ENCODE measurements at regions not wholly inside any gene's neighbourhood (a gene's known extent, or its start where the extent isn't known, plus 50 kb on each side); places are given as distances from the start of the nearest gene placed in this dataset.
"Not testable (repeated sequence)": the region's sequence is repeated elsewhere in the genome, so short reads cannot be mapped to it uniquely, and the experiment has no call there.

- no peak for DNase-seq (ENCODE audit: low spot score)
Observed at GRCh38 chr10:131818510-131819234, 82.1 kb upstream of the PPP2R2D start.

- DNase-seq (ENCODE audit: low spot score) = no peak
Observed at GRCh38 chr10:131819241-131820072, 81.4 kb upstream of the PPP2R2D start.

DNA sequence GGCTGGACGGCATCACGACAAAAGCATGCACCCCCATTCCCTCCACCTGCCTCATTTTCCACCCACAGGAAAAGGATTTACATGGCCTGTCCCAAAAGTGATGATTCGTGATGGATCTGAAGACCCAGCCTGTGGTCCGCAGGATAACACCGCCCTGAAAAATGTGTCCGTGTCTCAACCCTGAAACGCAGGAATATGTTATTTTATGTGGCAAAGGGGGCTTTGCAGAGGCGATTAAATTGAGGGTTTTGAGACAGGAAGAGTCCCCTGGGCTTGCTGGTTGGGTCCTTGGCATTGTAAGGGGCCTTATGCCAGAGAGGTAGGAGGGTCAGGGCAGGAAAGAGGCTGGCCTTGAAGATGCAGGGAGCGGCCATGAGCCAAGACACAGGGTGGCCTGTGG is 80.2 kb upstream of the PPP2R2D start:
- DNase-seq (ENCODE audit: low spot score) = no peak

GRCh38 chr10:131821378-131822012 is 79.3 kb upstream of the PPP2R2D start:
- DNase-seq (ENCODE audit: low spot score) = no peak

DNA sequence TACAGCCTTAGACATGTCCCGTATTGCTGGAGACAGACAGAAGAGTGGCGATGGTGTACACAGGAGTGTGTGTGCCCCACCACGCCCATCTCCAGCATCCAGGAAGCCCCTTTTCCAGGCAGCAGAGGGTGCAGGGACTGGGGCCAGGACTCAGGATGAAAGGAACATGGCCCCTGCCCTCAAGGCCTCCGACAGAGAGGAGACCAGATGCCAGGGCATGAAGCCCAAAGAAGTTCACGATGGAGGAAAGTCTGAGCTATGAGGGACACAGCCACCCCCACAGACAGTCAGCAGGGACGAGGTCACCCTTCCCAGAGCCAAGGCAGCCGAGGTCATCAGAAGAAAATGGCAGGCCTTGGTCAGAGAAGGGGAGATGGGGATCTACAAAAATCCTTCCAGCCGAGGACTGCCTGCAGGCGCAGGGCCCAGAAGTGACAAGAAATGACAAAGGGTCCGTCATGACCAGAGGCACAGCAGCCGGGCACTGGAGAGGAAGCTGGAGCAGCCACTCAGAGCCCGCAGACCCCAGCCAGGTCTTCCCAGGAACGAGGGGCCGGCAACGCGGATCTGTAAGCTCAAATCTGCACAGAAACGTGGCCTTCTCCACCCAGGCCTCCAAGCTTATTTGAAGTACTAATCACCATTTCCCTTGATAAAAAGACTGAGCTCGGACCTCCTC is 78.7 kb upstream of the PPP2R2D start:
- DNase-seq (ENCODE audit: low spot score) = no peak

GRCh38 chr10:131822692-131823245 is 78.0 kb upstream of the PPP2R2D start:
- DNase-seq (ENCODE audit: low spot score) = no peak

GRCh38 chr10:131823601-131824099 is 77.2 kb upstream of the PPP2R2D start:
- not testable (repeated sequence) for DNase-seq (ENCODE audit: low spot score)

- DNase-seq (ENCODE audit: low spot score) = no peak
Observed at GRCh38 chr10:131824371-131825149, 76.2 kb upstream of the PPP2R2D start.

DNA sequence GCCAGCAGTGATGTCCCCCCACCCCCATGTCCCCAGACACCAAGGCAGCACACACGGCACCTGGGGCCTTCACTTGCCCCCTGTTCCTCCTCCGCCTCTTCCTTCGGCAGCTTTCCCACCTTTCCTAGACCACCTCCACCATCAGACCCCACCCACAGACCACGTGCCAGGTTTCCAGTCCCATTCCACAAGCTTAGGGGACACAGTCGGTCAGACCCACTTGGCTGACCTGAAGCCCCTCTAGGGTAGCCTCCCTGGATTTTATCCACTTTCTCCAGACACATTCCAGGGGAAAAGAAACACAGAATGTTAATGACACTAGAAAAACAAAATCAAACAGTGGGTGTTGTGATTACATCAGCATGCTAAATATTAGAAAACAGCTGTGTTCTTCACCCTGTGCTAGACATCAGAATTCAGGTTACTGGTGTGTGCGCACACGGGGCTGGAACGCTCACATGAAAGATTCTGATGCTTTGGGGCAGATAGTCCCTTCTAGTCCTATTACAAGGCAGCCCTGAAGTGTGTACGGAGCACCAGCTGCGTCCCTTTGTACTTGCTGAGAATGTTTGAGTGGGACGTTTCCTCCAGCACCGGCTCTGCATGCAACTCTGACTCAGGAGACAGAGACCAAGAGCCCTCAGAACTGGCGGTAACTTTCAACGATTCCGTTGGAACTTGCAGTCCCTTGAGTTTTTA is 75.5 kb upstream of the PPP2R2D start:
- DNase-seq (ENCODE audit: low spot score) = no peak

- no peak for DNase-seq (ENCODE audit: low spot score)
Observed at GRCh38 chr10:131825960-131826650, 74.7 kb upstream of the PPP2R2D start.

GRCh38 chr10:131829156-131829930 is 71.5 kb upstream of the PPP2R2D start:
- no peak for DNase-seq (ENCODE audit: low spot score)

- no peak for DNase-seq (ENCODE audit: low spot score)
Observed at GRCh38 chr10:131830446-131831130, 70.2 kb upstream of the PPP2R2D start.

DNA sequence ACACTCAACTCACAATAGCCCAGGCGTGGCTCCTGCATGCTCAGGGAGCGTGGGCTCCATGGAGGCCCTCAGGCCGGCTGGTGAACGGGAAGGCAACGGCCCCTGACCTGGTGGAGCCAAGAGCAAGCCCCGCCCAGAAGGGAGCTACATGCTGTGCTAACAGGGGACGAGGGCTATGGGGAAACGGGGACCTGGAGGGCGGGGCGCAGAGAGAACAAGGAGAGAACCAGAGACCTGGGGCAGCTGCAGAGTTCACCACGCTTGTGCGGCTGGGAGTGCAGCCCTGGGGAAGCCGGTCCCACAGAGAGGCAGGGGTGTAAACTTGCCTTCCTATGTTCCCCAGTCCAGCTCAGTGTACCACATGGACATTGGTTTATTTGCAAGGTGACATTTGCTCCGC is 69.2 kb upstream of the PPP2R2D start:
- DNase-seq (ENCODE audit: low spot score) = no peak

- no peak for DNase-seq (ENCODE audit: low spot score)
Observed at GRCh38 chr10:131832056-131832685, 68.6 kb upstream of the PPP2R2D start.

DNA sequence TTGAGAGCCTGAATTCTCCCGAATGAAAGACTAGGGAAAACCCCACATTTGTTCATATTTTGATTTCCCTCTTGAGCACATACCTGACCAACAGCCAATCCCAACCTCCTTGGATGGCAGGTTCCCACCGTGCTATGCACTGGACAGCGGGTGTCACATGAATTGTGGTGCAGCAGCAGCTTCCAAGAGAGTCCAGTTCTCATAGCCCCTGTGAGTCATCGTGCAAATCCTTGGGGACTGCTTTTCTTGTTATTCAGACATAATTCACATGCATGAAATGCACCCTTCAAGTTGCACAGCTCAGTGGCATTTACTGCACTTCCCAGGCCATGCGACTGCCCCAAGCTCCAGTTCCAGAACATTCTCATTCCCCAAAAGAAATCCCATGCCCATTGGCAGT is 67.8 kb upstream of the PPP2R2D start:
- DNase-seq (ENCODE audit: low spot score) = no peak

GRCh38 chr10:131833446-131834080 is 67.2 kb upstream of the PPP2R2D start:
- DNase-seq (ENCODE audit: low spot score) = no peak

GRCh38 chr10:131834152-131834810 is 66.5 kb upstream of the PPP2R2D start:
- no peak for DNase-seq (ENCODE audit: low spot score)

Data from iPS-NIHi11 (cell line).